A204.1 (cell line): ENCODE measurements at regions not wholly inside any gene's neighbourhood (a gene's known extent, or its start where the extent isn't known, plus 50 kb on each side); places are given as distances from the start of the nearest gene placed in this dataset.

Experiments
- FAIRE-seq: peaks from 2 replicates; lab custom pipeline; 2012; peaks lifted over from hg19 to GRCh38; lab: Jason Lieb, UNC

GRCh38 chr5:166399781-166400180, 1891.7 kb upstream of the WWC1 start:
- FAIRE-seq: no peak

- FAIRE-seq: no peak
Observed at GRCh38 chr5:166401391-166401790, 1890.1 kb upstream of the WWC1 start.

- FAIRE-seq: no peak
Observed at GRCh38 chr5:166412191-166412590, 1879.3 kb upstream of the WWC1 start.

- no peak for FAIRE-seq
Observed at GRCh38 chr5:166427211-166427610, 1864.2 kb upstream of the WWC1 start.

GRCh38 chr5:166428264-166428803, 1863.1 kb upstream of the WWC1 start:
- no peak for FAIRE-seq

GRCh38 chr5:166430491-166431319, 1860.7 kb upstream of the WWC1 start:
- no peak for FAIRE-seq

- no peak for FAIRE-seq
Observed at GRCh38 chr5:166431456-166431855, 1860.0 kb upstream of the WWC1 start.

GRCh38 chr5:166433679-166434078, 1857.8 kb upstream of the WWC1 start:
- FAIRE-seq: no peak

GRCh38 chr5:166436872-166437271, 1854.6 kb upstream of the WWC1 start:
- FAIRE-seq: no peak

- no peak for FAIRE-seq
Observed at GRCh38 chr5:166486348-166486747, 1805.1 kb upstream of the WWC1 start.

- no peak for FAIRE-seq
Observed at GRCh38 chr5:166488560-166488959, 1802.9 kb upstream of the WWC1 start.

- no peak for FAIRE-seq
Observed at GRCh38 chr5:166493040-166493439, 1798.4 kb upstream of the WWC1 start.

GRCh38 chr5:166493612-166494011, 1797.8 kb upstream of the WWC1 start:
- no peak for FAIRE-seq

- no peak for FAIRE-seq
Observed at GRCh38 chr5:166497496-166498104, 1793.8 kb upstream of the WWC1 start.

GRCh38 chr5:166499447-166500240, 1791.8 kb upstream of the WWC1 start:
- no peak for FAIRE-seq

- no peak for FAIRE-seq
Observed at GRCh38 chr5:166503506-166503905, 1787.9 kb upstream of the WWC1 start.

- FAIRE-seq: no peak
Observed at GRCh38 chr5:166505067-166505466, 1786.4 kb upstream of the WWC1 start.

- no peak for FAIRE-seq
Observed at GRCh38 chr5:166505544-166505943, 1785.9 kb upstream of the WWC1 start.

GRCh38 chr5:166507810-166508425, 1783.5 kb upstream of the WWC1 start:
- FAIRE-seq: no peak

- FAIRE-seq: no peak
Observed at GRCh38 chr5:166509085-166509484, 1782.4 kb upstream of the WWC1 start.

GRCh38 chr5:166517976-166518375, 1773.5 kb upstream of the WWC1 start:
- no peak for FAIRE-seq

GRCh38 chr5:166523206-166523605, 1768.2 kb upstream of the WWC1 start:
- no peak for FAIRE-seq
